GOT3 (cell line): ENCODE measurements at regions not wholly inside any gene's neighbourhood (a gene's known extent, or its start where the extent isn't known, plus 50 kb on each side); places are given as distances from the start of the nearest gene placed in this dataset.
"Not testable (repeated sequence)": the region's sequence is repeated elsewhere in the genome, so short reads cannot be mapped to it uniquely, and the experiment has no call there.

Source experiments
- DNase-seq: peaks from one replicate; lab custom pipeline; 2025; ENCODE audit warnings: mixed read lengths; lab: John Stamatoyannopoulos, UW

- DNase-seq = no peak
Observed at GRCh38 chr5:96133341-96134079, 171.9 kb upstream of the ELL2 start.

DNA sequence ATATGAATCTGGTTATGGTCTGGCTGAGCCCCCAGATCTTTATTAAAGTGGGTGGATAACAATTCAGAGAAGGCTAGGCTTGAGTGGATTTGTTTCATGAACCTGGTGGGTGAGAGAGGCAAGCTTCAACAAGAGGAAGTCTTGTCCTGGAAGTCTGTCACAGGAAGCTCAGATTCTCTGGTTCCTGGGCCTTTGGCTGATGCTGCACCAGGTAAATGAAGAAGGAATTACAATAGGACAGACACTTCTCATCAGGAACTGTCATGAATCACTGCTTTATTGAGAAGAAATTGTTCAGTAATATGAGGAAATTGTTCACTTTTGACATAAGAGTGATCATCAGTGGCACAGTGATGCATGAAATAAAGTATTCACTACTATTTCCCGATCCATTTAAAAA, 167.6 kb upstream of the ELL2 start:
- no peak for DNase-seq

DNA sequence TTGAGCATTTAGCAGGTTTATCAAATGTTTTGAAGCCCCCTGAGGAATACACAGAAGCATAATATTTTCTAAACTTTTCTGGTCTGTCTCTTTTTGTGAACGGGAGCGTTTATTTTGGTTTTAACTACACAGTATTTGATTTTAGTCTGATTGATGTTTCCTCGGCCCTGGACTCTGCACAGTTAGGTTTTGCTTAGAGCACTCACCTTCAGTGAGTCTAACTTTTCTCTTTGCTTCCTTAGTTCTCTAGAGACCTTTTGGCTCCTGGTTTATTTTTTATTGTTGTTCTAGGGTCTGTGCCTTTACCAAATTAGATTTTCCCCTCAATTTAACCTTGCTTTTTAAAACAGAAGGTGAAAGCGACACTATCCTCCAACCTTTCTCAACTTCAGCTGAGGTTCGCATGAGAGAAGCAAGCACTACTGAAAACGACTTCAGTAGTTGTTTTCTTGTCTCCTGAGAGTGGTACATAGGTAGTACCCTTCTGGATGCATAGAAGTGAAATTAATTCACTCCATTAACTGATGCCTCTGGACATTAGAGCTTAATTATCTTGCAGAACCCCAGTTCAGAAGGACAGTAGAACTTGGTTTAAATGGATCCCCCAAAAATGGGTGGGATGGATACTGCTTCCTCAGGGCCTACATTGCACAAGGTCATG, 166.7 kb upstream of the ELL2 start:
- no peak for DNase-seq

- no peak for DNase-seq
Observed at GRCh38 chr5:96127538-96127937, 165.9 kb upstream of the ELL2 start.

DNA sequence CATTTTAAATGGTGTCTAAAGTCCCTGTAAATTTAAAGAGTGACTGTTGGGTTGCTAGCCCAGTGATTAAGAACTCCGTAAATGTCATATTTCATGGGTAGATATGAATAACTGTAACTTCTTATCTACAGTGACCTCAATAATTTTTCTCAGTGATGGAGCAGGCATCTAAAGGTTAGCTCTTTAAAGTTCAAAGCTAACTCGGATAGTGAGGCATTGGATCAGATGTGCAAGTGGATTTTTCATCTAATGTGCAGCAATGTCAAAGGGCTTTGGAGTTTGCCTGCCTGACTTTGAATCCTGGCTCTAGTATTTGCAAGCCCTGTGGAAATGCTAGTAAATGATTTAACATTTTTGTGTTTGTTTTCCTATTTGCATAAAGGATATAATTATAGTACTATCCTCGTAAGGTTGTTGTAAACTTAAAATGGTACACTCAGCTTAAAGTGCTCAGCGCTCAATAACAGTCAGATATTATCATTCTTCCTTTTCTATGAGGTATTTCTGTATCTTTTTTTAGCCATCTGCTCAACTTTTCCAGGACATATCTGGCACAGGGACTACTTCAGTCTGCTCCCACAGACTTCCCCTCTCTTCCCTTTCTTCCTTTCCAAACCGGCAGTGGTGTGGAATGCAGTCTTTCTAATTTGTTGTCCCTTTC, 163.7 kb upstream of the ELL2 start:
- no peak for DNase-seq

- DNase-seq = no peak
Observed at GRCh38 chr5:96124589-96124988, 162.9 kb upstream of the ELL2 start.

- no peak for DNase-seq
Observed at GRCh38 chr5:96123418-96123817, 161.8 kb upstream of the ELL2 start.

DNA sequence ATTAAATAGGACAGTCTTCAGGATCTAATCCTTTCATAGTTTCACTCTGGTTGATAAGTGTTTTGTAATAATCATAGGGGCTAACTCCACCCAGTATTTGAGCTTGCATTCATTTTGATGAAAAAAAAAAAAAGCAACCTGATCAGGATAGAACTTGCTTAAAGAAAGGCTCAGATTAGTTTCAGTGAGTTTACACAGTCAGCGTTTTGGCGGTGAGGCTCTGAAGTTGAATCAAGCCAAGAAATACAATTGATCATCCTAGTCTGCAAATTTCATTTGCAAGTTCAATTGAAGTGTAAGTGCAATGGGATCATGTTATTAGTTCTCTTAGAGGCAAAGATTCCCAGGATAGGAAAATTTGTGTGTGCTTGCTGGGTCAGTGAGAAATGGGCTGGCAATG, 159.7 kb upstream of the ELL2 start:
- DNase-seq = no peak

- DNase-seq = no peak
Observed at GRCh38 chr5:96120120-96120519, 158.5 kb upstream of the ELL2 start.

DNA sequence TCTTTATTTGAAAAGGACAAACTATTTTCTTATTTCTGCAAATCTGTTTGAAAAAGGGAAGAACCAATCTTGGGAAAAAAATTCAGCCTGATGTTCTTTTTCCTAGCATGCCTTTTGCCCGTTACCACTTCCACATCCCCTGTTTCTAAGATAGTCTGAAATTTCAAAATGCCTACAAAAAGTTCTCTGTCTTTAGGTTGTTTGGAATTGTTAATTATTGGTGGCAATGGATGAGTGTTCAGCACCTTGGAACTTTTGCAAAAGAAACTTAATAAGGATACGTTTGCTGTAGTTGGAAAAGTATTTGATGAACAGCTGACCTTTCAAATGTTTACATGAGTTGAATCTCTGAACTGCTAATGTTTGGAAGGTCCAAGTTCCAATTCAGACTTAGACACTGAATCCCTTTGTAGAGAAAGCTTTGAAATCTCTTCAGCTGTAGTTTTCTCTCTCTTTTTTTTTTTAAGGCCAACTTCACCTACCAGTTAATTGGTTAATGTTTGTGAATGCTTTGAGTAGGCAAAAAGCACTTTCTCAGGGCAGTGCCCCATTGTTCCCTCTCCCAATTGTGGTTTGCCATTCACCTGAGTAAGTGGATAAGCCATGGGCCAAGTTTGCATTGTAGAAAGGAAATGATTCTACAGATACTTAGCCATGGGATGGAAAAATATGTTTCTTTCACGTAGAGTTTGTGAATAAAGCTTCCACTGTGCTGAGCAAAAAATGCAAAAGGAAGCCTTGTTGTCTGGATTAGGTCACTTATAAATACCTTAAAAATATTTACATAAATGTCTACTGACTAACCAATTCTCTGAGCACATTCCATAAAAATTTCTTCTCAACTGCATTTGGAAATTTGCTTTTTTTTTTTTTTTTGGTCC, 156.4 kb upstream of the ELL2 start:
- no peak for DNase-seq

- DNase-seq = no peak
Observed at GRCh38 chr5:96115147-96115807, 153.6 kb upstream of the ELL2 start.

- DNase-seq = no peak
Observed at GRCh38 chr5:96114736-96115135, 153.1 kb upstream of the ELL2 start.

DNA sequence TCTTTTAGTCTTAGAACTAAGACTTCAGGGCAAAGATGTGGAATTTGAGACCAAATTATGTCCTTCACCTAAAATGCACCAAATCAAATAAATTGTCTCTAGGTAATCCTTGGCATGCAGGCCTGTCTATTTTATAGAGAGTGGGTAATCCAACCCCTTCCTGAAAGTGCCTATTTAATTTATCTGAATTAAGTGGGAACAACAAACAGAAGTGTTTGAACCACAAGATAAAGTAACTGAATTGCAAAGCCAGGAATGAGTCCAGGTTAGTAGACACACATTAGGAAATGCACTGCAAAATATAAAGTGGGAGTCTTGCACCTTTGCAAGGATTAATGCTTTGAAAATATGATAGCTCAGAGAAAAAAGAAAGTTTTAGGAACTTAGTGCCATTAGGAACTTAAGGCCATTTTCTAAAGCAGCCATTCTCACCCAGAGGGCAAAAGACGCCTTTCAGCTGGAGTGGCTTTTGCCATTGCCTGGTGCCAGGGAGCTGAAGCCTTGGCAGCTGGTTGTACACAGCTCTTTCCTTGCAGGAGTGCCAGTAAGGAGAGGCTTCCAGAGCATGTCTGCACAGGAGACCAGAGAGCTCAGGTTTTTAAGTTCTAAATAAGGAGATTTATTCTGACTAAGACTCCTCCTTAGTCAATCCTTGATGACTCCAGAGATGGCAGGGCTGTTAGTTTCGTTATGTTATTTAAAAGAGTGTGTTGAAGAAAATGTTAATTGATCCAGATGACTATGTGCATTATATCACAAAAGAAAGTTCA, 151.7 kb upstream of the ELL2 start:
- DNase-seq = no peak

GRCh38 chr5:96112703-96113102, 151.1 kb upstream of the ELL2 start:
- no peak for DNase-seq

GRCh38 chr5:96112123-96112670, 150.5 kb upstream of the ELL2 start:
- no peak for DNase-seq

DNA sequence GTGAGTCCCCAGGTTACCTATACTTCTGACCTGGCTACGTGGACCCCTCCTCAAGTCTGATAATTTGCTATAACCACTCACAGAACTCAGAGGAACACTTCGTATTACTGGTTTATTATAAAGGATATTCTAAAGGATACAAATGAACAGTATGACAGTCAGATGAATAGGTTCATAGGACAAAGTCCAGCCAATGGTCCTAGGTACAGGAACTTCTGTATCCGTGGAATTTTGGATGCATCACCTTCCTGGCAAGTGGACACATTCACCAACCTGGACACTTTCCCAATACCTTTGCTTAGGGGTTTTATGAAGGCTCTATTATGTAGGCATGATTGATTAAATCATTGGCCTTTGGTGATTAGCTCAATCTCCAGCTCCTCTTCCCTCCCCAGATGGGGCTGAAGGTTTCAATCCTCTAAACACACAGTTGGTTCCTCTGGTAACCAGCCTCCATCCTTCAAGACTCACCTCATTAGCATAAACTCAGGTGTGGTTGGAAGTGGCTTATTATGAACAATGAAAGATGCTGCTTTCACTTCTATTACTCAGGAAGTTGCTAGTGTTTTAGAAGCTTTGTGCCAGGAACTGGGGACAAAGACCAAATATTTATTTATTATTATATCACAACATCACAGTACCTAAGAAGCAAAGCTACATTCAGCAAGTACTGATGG, 149.6 kb upstream of the ELL2 start:
- DNase-seq = no peak

DNA sequence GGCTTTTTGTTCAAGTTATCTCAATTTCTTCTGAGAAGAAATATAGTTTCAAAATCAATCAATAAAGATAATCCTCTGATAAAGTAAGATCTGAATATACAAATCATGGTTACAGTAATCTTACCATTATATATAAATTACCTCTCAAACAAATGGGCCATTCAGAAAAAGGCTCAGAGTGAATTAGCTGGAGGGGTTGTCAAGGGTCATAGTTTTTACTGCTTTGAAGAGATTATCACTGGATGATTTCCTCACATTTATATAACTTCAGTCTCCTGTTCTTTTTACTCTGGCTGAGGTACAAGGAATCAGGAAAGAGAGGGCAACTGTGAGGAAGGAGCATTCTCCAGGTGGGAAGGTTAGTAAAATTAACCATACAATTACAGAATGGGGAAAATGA, 148.6 kb upstream of the ELL2 start:
- DNase-seq = no peak

GRCh38 chr5:96108629-96109028, 147.0 kb upstream of the ELL2 start:
- DNase-seq = not testable (repeated sequence)

- DNase-seq = not testable (repeated sequence)
Observed at GRCh38 chr5:96103829-96104228, 142.2 kb upstream of the ELL2 start.
